Fibroblast of mammary gland (primary cell): ENCODE measurements at regions not wholly inside any gene's neighbourhood (a gene's known extent, or its start where the extent isn't known, plus 50 kb on each side); places are given as distances from the start of the nearest gene placed in this dataset.

Experiments used
- DNase-seq: peaks from one replicate; pipeline ENCODE4 v3.0.0-alpha.2; 2010; ENCODE audit warnings: low read depth
- H3K4me3 ChIP-seq: 2 replicates; pipeline ENCODE4 v1.5.1; 2011; ENCODE audit warnings: low read depth, mild to moderate bottlenecking, low read length, moderate library complexity; ENCODE audit not compliant: control insufficient read depth
- CTCF ChIP-seq: conservative IDR thresholded peaks from 2 replicates; pipeline ENCODE4 v1.5.1; 2011; ENCODE audit warnings: low read depth, low read length, inconsistent platforms; ENCODE audit not compliant: control insufficient read depth, insufficient read depth

DNA sequence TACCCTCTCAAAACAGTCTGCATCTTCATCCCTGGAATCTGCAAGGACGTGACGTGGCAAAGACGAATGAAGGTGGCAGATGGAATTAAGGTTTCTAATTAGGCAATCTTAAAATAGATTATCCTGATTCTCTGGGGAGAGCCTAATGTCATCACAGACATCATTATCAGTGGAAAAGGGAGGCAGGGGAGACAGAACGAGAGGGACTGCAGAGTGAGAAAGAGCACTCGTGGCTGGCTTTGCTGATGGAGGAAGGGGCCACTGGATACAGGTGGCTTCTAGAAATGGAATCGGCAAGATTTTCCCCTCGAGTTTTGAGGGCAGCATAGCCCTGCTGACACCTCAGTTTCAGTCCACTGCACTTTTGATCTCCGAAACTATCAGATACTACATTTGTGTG, 110.6 kb downstream of the ASMT start:
- H3K4me3 ChIP-seq: no peak overlapping the region
- no peak for TF ChIP-seq CTCF
- no peak for DNase-seq

GRCh38 chrX:1727531-1728027, 112.7 kb downstream of the ASMT start:
- DNase-seq: no peak
- no peak overlapping the region for H3K4me3 ChIP-seq
- TF ChIP-seq CTCF: no peak

DNA sequence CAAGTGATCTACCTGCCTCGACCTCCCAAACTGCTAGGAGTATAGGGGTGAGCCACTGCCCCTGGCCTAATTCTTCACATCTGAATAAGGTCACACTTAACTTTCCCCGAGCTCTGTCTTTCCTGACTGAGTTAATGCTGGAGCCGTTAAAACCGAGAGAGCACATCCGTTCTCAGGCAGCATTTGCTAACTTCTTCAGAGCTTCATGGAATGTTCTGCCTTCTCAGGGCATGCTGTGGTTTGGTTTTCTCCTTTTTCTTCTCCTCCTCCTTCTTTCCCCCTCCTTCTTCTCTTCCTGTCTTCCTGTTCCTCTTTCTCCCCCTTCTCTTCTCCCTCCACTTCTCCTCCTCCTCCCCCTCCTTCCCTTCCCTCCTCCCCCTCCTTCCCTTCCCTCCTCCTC, 119.9 kb downstream of the ASMT start:
- TF ChIP-seq CTCF: no peak
- no peak overlapping the region for H3K4me3 ChIP-seq
- DNase-seq: no peak

DNA sequence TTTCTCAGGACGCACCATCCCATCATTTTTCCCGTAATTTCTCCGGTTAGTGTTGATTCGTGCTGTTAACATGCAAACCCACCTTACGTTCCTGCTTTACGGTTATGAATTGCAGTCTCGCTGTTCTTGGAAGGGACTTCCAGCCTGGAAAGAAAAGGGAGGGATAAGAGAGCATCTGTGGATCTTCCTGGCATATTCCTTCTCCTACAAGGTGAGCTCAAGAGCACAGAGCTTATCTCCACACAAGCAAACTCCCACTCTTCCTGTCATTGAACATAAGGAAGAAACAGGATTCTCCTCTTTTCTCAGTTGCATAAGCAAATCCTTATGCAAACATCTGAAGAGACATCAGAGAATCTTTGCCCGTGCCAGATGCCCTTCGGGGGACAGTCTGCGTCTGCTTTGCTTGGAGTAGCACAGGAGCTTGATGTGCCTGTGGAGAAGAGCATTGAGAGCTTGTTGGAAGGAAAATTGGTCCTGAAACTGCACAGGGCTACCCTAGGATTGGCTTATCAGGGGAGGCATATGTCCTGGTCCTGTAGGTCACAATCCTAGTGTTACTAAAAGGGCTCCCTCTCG, 127.0 kb downstream of the ASMT start:
- H3K4me3 ChIP-seq: no peak overlapping the region
- no peak for DNase-seq
- no peak for TF ChIP-seq CTCF

- TF ChIP-seq CTCF: no peak
Measured at GRCh38 chrX:1743105-1743504, 128.2 kb downstream of the ASMT start.

DNA sequence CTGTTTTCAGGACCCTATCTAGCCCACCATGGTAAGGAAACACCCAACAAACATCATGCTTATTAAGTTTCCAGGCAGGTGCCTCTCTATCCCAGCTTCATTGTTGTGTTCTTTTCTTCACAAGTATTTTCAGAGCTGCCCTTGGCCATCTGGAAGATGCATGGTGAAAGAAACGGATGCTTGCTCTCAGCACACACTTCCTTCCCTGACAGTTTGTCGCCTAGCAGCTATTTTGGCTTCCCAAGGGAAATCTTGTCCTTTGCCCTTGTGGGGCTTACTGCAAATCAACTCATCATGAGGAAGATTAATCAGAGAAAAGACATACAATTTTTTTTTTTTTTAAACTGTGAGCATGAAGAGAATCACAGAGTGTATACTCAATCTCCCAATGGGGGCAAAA, 128.8 kb downstream of the ASMT start:
- no peak for DNase-seq
- TF ChIP-seq CTCF: no peak

More at GRCh38 chrX:1743105-1743504, 128.2 kb downstream of the ASMT start:
- DNase-seq: no peak
- no peak overlapping the region for H3K4me3 ChIP-seq

DNA sequence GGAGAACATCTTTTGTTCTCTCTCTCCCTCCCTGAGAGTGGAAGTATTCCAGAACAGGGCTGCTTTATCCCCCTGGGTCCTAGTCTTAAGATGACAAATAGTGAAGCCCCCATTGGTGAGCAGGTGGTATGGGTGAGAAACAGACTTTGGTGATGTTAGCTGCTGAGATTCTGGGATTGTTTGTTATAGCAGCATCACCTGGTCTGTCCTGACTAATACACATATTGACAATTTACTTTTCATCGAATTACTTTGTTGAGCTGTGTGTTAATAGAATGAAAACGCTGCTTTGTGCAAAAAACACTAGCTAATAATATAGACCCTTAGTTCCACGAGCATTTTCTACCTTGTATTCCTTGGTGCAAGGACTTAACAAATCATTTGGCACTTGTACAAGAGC, 133.5 kb downstream of the ASMT start:
- DNase-seq: no peak
- TF ChIP-seq CTCF: no peak
- H3K4me3 ChIP-seq: no peak overlapping the region

More for the DNA sequence above, 128.8 kb downstream of the ASMT start:
- no peak overlapping the region for H3K4me3 ChIP-seq
